NCI-H345 (cell line): ENCODE measurements at regions not wholly inside any gene's neighbourhood (a gene's known extent, or its start where the extent isn't known, plus 50 kb on each side); places are given as distances from the start of the nearest gene placed in this dataset.

Experiments used
- DNase-seq: peaks from one replicate; lab custom pipeline; 2025; lab: John Stamatoyannopoulos, UW

- DNase-seq: no peak
These were observed 119.4 kb downstream of the UQCRFS1 start for GRCh38 chr19:29093553-29093908.

GRCh38 chr19:29092712-29093552 is 120.0 kb downstream of the UQCRFS1 start:
- no peak for DNase-seq

- no peak for DNase-seq
These were observed 122.0 kb downstream of the UQCRFS1 start for GRCh38 chr19:29090783-29091526.

DNA sequence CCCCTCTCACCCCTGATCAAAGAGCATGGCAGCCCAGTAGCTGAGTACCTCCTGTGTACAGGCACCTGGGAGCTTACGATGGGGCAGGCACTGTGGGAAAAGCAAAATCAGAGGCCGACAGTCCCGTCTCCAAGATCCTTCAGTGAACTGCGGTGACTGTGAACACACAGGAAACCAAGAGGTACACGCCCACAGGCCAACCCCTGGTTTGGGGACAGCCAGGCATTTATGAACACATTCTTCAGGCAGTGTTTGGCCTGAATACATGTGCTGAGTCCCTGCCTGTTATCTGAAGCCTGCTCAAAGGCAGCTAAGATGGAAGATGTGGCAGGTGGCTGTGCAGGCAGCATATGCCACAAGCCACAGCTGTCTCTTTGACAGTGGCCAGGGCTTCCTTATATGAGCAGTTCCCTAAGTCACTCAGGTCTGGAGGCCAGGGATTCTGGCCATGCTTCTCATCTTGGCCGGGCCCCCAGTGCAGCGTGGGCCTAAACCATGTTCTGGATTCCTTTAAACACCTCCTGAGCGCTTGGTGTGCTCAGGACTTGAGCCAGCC is 123.6 kb downstream of the UQCRFS1 start:
- no peak for DNase-seq

GRCh38 chr19:29088761-29089160 is 124.2 kb downstream of the UQCRFS1 start:
- no peak for DNase-seq

GRCh38 chr19:29086646-29087045 is 126.3 kb downstream of the UQCRFS1 start:
- DNase-seq: no peak

- DNase-seq: peak; percentile 20
These were observed 126.8 kb downstream of the UQCRFS1 start for GRCh38 chr19:29086182-29086581.

GRCh38 chr19:29085630-29086029 is 127.3 kb downstream of the UQCRFS1 start:
- no peak for DNase-seq

DNA sequence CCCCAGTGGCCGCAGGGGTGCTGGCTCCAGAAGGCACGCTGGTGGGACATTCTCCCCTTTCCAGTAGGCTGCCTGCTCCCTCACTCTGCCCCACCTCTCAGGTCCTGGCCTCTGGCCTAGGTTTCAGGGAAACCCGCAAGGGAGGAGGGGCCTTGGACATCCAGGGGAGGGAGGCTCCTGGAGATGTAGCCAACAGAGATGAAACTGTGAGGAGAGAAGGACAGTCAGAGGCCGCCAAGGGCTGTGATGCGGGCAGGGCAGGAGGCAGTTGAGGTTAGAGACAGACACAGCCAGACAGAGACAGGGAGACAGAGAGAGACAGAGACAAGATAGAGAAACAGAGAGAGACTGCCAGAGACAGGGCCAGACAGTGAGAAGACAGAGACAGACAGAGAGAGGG is 127.7 kb downstream of the UQCRFS1 start:
- DNase-seq: no peak

DNA sequence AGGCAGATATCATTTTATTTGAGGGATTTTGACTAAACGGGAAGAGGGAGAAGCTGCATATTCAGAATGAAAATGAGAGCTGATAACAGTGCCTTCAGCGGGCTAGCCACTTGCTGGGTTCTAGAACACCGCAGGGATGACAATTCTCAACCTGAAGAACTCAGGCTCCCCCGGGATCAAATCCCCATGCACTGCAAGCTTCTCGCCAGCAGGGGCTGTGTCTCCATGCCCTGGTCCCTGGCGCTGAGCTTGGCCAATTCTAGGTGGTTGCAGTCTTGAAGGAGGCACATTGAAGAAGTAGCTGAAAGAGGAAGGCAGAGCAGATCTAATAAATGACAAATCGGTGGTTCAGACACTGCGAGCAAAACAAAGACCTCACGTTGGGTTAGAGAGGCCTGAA is 128.7 kb downstream of the UQCRFS1 start:
- DNase-seq: no peak

GRCh38 chr19:29083863-29084262 is 129.1 kb downstream of the UQCRFS1 start:
- DNase-seq: no peak

GRCh38 chr19:29079356-29080032 is 133.5 kb downstream of the UQCRFS1 start:
- no peak for DNase-seq

DNA sequence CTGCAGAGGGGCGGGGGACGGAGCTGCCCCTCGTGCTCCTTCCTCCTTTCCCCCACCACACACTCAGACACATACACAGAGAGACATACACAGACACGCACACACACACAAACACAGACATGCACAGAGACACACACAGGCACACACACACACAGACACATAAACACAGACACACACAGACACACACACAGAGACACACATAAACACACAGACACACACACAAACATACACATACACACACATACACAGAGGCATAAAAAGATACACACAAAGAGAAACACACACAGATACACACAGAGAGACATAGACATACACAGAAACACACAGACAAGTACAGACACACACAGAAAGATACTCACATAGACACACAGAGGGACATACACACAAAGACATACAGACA is 136.0 kb downstream of the UQCRFS1 start:
- no peak for DNase-seq

DNA sequence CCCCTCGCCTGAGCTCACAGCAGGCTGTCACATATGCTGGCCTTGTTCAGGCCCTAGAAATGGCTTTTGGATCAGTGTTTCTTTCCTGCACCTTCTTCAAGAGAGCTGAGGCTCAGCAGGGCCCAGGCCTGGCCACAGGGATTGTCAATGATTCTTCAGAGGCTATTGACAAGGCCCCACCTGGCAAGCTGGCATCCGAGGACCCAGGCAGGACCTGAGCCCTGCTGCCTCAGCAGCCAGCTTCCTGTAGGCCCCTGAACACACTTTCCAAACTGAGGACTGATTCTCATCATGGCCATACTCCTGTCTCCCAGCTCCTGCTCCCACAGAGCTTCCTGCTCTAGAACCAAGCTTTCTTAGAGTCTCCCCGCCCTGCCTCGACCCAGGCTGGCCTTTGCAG is 136.8 kb downstream of the UQCRFS1 start:
- DNase-seq: no peak

DNA sequence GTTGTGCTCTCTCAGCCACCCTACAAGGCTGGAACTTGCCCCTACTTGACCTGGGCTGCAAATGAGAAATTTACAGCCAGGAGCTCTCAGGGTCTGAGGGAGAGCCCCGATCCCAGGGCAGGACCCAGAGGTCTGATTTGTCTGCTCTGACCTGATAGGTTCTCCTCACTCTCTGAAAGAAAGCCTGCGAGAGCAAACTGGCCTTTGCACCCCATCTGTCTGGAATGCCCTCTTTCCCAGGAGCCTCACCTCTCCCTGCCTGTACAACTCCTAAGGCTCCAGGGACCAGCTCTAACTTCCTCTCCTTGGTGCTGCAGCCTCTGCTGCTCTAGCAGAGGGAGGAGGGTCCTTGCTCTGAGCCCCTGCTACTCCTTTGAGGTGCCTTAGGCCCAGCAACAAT is 137.8 kb downstream of the UQCRFS1 start:
- no peak for DNase-seq

- no peak for DNase-seq
These were observed 138.4 kb downstream of the UQCRFS1 start for GRCh38 chr19:29074579-29074978.

- no peak for DNase-seq
These were observed 145.1 kb downstream of the UQCRFS1 start for GRCh38 chr19:29067831-29068230.

DNA sequence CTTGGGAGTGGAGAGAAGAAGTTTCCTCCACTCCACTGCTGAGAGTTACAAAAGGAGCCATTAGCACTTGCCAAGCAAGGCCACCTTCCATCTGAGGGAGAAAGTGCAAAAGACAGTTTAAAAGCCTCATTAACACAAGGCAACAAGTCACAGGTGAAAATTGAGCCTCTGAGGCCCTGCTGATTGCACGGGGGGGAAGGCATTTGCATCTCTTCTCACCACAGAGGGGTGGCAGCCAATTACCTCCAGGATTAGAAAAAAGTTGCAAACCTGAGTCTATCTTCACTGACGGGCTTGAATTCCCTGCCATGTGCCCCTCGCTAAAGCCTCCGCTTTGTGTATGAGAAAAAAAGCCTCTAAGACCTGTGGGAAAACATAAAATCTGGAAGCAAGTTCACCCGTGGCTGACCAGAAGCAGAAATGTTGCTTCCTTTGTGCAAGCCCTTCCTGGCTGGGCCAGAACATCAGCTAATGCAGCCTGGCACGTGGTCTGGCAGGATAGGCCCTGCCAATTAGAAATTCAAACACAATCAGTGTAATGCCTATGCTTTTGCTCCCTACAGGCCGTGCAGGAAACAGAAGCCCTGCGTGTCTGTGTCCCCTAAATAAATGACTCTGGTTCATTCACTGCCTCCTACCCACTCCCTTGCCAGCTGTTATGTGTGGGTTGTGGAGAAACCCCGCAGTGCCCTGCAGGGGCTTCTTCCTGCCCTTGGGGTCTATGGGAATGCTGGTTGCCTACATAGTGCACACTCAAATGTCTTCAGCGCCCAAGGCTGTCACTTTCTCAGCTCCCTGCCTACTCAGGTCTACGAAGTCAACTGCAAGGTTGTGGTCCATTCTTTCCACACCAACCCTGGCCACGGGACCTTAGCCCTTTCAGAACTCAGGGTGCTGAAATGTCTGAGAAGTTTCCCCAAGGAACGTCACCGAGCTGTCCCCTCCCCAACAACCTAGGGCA is 150.2 kb downstream of the UQCRFS1 start:
- DNase-seq: no peak

DNA sequence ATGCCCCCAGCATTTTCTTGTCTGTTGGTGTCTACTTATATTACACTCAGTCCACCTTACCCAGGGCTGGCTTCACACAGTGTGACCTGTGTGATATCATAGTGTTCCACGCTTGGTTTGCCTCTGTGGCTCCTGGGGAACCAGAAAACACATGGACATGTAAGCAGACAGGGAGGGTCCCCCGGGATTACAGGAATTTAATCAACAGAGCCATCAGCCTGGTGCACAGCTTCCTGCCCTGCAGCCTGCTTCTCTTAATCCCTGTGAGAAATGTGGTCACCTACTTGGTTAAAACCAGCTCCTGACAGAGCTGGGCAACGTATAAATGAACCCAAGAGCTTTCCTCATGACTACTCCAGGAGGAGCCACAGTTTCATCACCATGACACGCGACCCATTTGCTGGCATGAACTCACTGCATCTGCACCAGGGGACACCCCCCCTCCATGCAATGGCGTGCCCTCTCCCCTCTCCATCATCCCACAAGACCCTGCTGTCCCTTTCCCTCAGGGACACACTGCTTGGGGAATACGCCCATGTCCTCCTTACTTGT is 152.1 kb downstream of the UQCRFS1 start:
- DNase-seq: no peak

- no peak for DNase-seq
These were observed 156.4 kb downstream of the UQCRFS1 start for GRCh38 chr19:29056535-29056934.
